ENCODE measurements at regions not wholly inside any gene's neighbourhood (a gene's known extent, or its start where the extent isn't known, plus 50 kb on each side); places are given as distances from the start of the nearest gene placed in this dataset.

DNA sequence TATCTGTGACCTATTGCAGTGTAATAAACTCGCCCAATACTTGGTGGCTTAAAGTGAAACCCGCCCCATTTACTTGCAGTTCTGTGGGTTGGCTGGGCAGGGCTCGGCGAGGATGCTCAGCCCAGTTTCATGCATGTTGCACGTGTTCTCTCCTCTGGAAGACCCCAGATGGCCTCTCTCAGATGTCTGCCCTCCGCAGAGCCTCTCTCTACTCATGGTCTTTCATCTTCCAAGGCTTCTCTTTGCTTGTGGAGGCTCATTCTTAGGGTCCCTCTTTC, 251.4 kb downstream of the SOD2 start:
- in situ Hi-C loops (cut with HindIII; ENCODE audit: low sequenced_read_pairs) = no loop called here
- no peak for DNase-seq (ENCODE audit: low read depth)
- TF ChIP-seq, protein P1, sequence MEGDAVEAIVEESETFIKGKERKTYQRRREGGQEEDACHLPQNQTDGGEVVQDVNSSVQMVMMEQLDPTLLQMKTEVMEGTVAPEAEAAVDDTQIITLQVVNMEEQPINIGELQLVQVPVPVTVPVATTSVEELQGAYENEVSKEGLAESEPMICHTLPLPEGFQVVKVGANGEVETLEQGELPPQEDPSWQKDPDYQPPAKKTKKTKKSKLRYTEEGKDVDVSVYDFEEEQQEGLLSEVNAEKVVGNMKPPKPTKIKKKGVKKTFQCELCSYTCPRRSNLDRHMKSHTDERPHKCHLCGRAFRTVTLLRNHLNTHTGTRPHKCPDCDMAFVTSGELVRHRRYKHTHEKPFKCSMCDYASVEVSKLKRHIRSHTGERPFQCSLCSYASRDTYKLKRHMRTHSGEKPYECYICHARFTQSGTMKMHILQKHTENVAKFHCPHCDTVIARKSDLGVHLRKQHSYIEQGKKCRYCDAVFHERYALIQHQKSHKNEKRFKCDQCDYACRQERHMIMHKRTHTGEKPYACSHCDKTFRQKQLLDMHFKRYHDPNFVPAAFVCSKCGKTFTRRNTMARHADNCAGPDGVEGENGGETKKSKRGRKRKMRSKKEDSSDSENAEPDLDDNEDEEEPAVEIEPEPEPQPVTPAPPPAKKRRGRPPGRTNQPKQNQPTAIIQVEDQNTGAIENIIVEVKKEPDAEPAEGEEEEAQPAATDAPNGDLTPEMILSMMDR (IDR thresholded peaks at IDR 0.05; ENCODE audit: low read depth, low read length, missing control alignments) = no peak
- H3K4me3 ChIP-seq (ENCODE audit: low read depth, low read length) = no peak overlapping the region

- DNase-seq (ENCODE audit: low read depth) = no peak
- no peak overlapping the region for H3K4me3 ChIP-seq (ENCODE audit: low read depth, low read length)
- in situ Hi-C loops (cut with HindIII; ENCODE audit: low sequenced_read_pairs) = no loop called here
- TF ChIP-seq, protein P1 (IDR thresholded peaks at IDR 0.05; ENCODE audit: low read depth, low read length, missing control alignments) = no peak
These were observed 251.9 kb downstream of the SOD2 start for GRCh38 chr6:159440911-159441703.

- in situ Hi-C loops (cut with HindIII; ENCODE audit: low sequenced_read_pairs) = no loop called here
- TF ChIP-seq, protein P1 (IDR thresholded peaks at IDR 0.05; ENCODE audit: low read depth, low read length, missing control alignments) = no peak
- no peak for DNase-seq (ENCODE audit: low read depth)
- H3K4me3 ChIP-seq (ENCODE audit: low read depth, low read length) = no peak overlapping the region
These were observed 252.7 kb downstream of the SOD2 start for GRCh38 chr6:159440349-159440748.

GRCh38 chr6:159439651-159440050, 253.4 kb downstream of the SOD2 start:
- TF ChIP-seq, protein P1 (IDR thresholded peaks at IDR 0.05; ENCODE audit: low read depth, low read length, missing control alignments) = no peak
- H3K4me3 ChIP-seq (ENCODE audit: low read depth, low read length) = no peak overlapping the region
- DNase-seq (ENCODE audit: low read depth) = no peak
- in situ Hi-C loops (cut with HindIII; ENCODE audit: low sequenced_read_pairs) = no loop called here

DNA sequence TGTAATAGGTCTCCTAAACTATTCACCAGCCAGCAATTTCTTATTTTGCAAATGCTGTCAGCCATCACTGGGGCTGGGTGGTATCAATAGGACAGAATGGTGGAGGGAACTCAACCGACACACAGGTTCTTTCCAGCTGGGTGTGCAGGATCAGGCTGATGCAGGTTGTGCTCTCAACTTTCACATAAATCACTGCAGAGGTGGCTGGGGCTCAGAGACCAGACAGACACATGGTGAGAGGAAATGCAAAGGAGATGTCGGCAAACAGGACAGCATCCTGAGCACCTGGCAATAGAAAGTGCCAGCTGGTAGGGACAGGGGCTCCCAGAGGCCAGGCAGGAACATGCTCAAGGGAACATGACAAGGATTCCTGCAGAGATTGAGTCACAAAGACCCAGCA, 254.9 kb downstream of the SOD2 start:
- no peak overlapping the region for H3K4me3 ChIP-seq (ENCODE audit: low read depth, low read length)
- in situ Hi-C loops (cut with HindIII; ENCODE audit: low sequenced_read_pairs) = no loop called here
- TF ChIP-seq, protein P1 (IDR thresholded peaks at IDR 0.05; ENCODE audit: low read depth, low read length, missing control alignments) = no peak
- DNase-seq (ENCODE audit: low read depth) = no peak

- TF ChIP-seq, protein P1 (IDR thresholded peaks at IDR 0.05; ENCODE audit: low read depth, low read length, missing control alignments) = no peak
- no peak for DNase-seq (ENCODE audit: low read depth)
- H3K4me3 ChIP-seq (ENCODE audit: low read depth, low read length) = no peak overlapping the region
These were observed 256.5 kb downstream of the SOD2 start for GRCh38 chr6:159436581-159436980.

More at GRCh38 chr6:159436581-159436980, 256.5 kb downstream of the SOD2 start:
- in situ Hi-C loops (cut with HindIII; ENCODE audit: low sequenced_read_pairs) = no loop called here

Data from astrocyte of the cerebellum (primary cell).